Osteoblast (primary cell): ENCODE measurements at regions not wholly inside any gene's neighbourhood (a gene's known extent, or its start where the extent isn't known, plus 50 kb on each side); places are given as distances from the start of the nearest gene placed in this dataset.

Source experiments
- DNase-seq: peaks from one replicate; pipeline ENCODE4 v3.0.0; 2011; ENCODE audit warnings: low spot score, mixed read lengths; ENCODE audit not compliant: insufficient read length; ENCODE audit errors: missing footprints
- H2AFZ ChIP-seq: 2 replicates; pipeline ENCODE4 v1.6.0; 2011; ENCODE audit warnings: mild to moderate bottlenecking, low read length
- H3K27ac ChIP-seq: 2 replicates; pipeline ENCODE4 v1.5.1; 2011; ENCODE audit warnings: mild to moderate bottlenecking, low read depth, low read length, moderate library complexity
- H3K27me3 ChIP-seq: 2 replicates; pipeline ENCODE4 v1.6.0; 2012; ENCODE audit warnings: mild to moderate bottlenecking, control low read depth, inconsistent platforms, low read length, moderate library complexity; ENCODE audit not compliant: insufficient read depth
- H3K36me3 ChIP-seq: 2 replicates; pipeline ENCODE4 v1.5.1; 2011; ENCODE audit warnings: mild to moderate bottlenecking, low read length, control low read depth, moderate library complexity; ENCODE audit not compliant: insufficient read depth
- H3K4me1 ChIP-seq: 2 replicates; pipeline ENCODE4 v1.5.1; 2011; ENCODE audit warnings: mild to moderate bottlenecking, low read length, control low read depth, moderate library complexity; ENCODE audit not compliant: insufficient read depth
- H3K4me2 ChIP-seq: 2 replicates; pipeline ENCODE4 v1.6.0; 2011; ENCODE audit warnings: mild to moderate bottlenecking, low read length; ENCODE audit not compliant: insufficient read depth
- H3K4me3 ChIP-seq: fragments of 200-600 bp; sonication (generic); 3 replicates; pipeline ENCODE4 v1.5.1; 2012; ENCODE audit warnings: mild to moderate bottlenecking, low read length, inconsistent platforms; ENCODE audit not compliant: insufficient read depth
- H3K79me2 ChIP-seq: 2 replicates; pipeline ENCODE4 v1.6.0; 2012; ENCODE audit warnings: mild to moderate bottlenecking, low read length, control low read depth, inconsistent platforms; ENCODE audit not compliant: insufficient read depth
- H3K9me3 ChIP-seq: 2 replicates; pipeline ENCODE4 v1.5.1; 2011; ENCODE audit warnings: low read depth, low read length, control low read depth
- H4K20me1 ChIP-seq: 2 replicates; pipeline ENCODE4 v1.6.0; 2012; ENCODE audit warnings: mild to moderate bottlenecking, low read length, control low read depth; ENCODE audit not compliant: insufficient read depth
- TF ChIP-seq, protein P1 (sequence below): IDR thresholded peaks from 2 replicates; pipeline ENCODE4 v1.5.1; 2011; ENCODE audit warnings: mild to moderate bottlenecking, low read depth, low read length, moderate library complexity; ENCODE audit errors: extremely low read depth

DNA sequence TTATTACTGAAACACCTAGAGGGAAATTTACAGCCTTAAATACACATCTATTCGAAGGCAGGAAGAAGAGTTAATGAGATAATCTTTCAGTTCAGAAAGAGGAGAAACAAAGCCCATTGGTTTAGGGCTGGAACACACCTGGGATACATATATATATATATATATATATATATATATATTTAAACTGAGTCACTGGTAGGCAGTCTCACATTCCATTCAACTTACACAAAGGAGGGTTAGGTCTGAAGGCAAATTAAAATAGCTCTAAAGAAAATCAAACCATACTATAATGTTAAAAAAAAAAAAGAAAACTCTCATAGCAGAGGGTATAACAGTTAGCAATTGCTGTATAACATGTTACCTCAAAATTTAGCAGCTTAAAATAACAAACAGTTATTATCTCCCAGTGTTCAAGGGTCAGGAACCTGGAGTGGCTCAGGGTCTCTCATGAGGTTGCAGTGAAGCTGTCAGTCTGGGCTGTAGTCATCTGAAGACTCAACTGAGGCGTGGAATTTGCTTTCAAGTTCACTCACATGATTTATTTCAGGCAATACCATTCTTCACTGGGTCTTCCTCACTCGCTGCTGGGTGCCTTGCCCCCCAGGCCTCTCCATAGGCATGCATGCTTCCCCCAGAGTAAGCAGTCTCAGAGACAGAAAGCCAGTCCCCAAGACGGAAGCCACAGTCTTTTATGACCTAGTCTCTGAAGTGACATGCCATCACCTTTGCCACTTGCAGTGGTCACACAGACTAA lies 332.8 kb downstream of the NSG2 start:
- no peak for DNase-seq
- TF ChIP-seq, protein P1, sequence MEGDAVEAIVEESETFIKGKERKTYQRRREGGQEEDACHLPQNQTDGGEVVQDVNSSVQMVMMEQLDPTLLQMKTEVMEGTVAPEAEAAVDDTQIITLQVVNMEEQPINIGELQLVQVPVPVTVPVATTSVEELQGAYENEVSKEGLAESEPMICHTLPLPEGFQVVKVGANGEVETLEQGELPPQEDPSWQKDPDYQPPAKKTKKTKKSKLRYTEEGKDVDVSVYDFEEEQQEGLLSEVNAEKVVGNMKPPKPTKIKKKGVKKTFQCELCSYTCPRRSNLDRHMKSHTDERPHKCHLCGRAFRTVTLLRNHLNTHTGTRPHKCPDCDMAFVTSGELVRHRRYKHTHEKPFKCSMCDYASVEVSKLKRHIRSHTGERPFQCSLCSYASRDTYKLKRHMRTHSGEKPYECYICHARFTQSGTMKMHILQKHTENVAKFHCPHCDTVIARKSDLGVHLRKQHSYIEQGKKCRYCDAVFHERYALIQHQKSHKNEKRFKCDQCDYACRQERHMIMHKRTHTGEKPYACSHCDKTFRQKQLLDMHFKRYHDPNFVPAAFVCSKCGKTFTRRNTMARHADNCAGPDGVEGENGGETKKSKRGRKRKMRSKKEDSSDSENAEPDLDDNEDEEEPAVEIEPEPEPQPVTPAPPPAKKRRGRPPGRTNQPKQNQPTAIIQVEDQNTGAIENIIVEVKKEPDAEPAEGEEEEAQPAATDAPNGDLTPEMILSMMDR, result no peak
- H3K4me1 ChIP-seq, result no peaks in the 10 kb centered on the region
- H3K36me3 ChIP-seq, result no peaks in the 10 kb centered on the region
- no peak overlapping the region for H3K4me3 ChIP-seq
- H3K9me3 ChIP-seq, result no peaks in the 10 kb centered on the region
- H3K79me2 ChIP-seq, result no peaks in the 10 kb centered on the region
- no peak overlapping the region for H3K27ac ChIP-seq
- H4K20me1 ChIP-seq, result no peaks in the 10 kb centered on the region
- H2AFZ ChIP-seq, result no peak overlapping the region
- no peak overlapping the region for H3K4me2 ChIP-seq
- H3K27me3 ChIP-seq, result no peaks in the 10 kb centered on the region

DNA sequence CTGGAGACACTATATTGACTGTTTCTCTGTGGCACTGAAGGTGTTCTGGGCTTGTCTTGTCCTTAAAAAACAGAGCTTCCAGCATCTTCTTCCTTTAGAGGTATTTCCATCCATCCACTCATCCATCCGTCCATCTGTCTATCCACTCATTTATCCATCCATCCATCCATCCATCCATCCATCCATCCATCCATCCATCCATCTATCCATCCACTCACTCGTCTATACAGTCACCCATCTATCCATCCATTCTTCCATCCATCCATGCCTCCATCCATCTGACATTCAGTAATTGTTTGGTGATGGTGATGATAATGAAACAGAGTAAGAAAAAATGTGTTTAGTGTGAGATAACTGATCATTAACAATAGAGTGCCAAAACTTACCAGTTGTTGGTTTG lies 334.8 kb downstream of the NSG2 start:
- no peak overlapping the region for H3K4me2 ChIP-seq
- no peaks in the 10 kb centered on the region for H4K20me1 ChIP-seq
- H3K27ac ChIP-seq, result no peak overlapping the region
- no peak overlapping the region for H3K4me3 ChIP-seq
- H3K4me1 ChIP-seq, result peaks cover 6% of the 10 kb centered on the region
- no peaks in the 10 kb centered on the region for H3K27me3 ChIP-seq
- no peaks in the 10 kb centered on the region for H3K9me3 ChIP-seq
- no peak overlapping the region for H2AFZ ChIP-seq
- H3K79me2 ChIP-seq, result no peaks in the 10 kb centered on the region
- TF ChIP-seq, protein P1, result no peak
- DNase-seq, result no peak
- H3K36me3 ChIP-seq, result no peaks in the 10 kb centered on the region

DNA sequence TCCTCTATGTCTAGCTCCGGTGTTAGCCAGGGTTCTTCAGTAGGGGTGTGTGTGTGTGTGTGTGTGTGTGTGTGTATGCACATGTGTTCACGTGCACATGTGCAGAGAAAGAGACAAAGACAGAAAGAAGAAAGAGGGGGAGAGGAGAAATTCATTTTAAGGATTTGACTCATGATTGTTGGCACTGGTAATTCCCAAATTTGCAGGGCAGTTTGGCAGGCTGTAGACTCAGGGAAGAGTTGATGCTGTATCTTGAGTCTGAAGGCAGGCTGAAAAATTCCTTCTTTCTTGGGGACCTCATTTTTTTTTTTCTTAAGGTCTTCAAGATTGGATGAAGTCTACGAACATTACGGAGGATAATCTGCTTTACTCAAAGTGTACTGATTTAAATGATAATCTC lies 335.7 kb downstream of the NSG2 start:
- Histone ChIP-seq H3K4me1 (peaks cover 8% of the 10 kb centered on the region), H3K4me2 (no peak overlapping the region), H3K36me3 (no peaks in the 10 kb centered on the region), H3K27me3 (no peaks in the 10 kb centered on the region), H3K9me3 (no peaks in the 10 kb centered on the region), H3K4me3 (no peak overlapping the region), H4K20me1 (no peaks in the 10 kb centered on the region), H3K79me2 (no peaks in the 10 kb centered on the region), H2AFZ (no peak overlapping the region), H3K27ac (no peak overlapping the region)
- TF ChIP-seq, protein P1, result no peak
- DNase-seq, result no peak

DNA sequence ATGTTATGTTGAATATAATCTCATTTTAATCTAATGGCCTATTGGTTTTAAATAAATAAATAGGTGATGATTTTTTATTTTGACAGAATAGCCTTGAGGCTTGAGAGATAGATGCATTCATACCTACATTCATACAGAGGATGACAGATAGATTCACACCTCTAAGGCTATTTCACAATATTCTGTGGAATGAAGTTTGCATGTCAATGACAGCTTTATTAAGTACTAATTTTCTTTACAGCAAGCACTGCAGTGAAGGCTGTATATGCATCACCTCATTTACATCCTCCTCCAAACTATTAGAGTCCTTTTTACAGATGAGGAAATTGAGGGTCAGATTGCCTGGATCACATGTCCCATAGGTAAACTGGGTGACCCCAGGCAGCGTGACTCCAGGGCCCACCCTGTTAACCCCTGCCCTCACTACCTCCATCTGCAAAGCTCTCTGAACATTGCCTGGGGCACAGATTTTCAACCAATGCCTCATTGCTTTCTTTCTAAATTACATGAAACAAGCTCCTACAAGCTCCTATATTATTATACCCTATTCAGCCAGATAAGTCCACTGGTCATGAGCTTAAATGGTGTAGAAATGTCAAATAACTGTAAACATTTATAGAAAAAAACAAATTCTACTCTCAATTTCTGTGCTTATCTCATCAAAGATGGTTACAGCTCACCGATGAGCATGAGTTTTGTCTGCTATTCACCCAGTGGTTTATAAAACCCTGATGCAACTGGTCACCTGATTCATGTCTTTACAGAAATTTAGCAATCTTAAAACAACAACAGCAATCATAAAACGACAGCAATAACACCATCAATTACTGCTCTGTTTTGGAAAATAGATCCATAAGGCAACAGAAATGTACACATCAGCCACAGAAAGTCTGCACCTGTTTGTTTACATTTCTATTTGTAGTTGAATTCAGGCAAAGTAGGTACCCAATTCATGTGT lies 338.0 kb downstream of the NSG2 start:
- Histone ChIP-seq H3K36me3 (no peaks in the 10 kb centered on the region), H3K4me2 (no peak overlapping the region), H3K79me2 (no peaks in the 10 kb centered on the region), H4K20me1 (no peaks in the 10 kb centered on the region), H3K27ac (peak overlapping the region; percentile 24), H3K27me3 (no peaks in the 10 kb centered on the region), H3K4me1 (peaks cover 8% of the 10 kb centered on the region), H3K4me3 (no peak overlapping the region), H2AFZ (no peak overlapping the region), H3K9me3 (no peaks in the 10 kb centered on the region)
- no peak for DNase-seq
- TF ChIP-seq, protein P1, result no peak
